BLaER1 (cell line): ENCODE measurements at regions not wholly inside any gene's neighbourhood (a gene's known extent, or its start where the extent isn't known, plus 50 kb on each side); places are given as distances from the start of the nearest gene placed in this dataset.

Experiments
- H3K27ac ChIP-seq: shearing (Covaris generic); formaldehyde crosslinking; 2 replicates; pipeline ENCODE4 v1.8.1; 2022
- H3K27me3 ChIP-seq: shearing (Covaris generic); formaldehyde crosslinking; 2 replicates; pipeline ENCODE4 v1.8.1; 2022
- H3K36me3 ChIP-seq: shearing (Covaris generic); formaldehyde crosslinking; 2 replicates; pipeline ENCODE4 v1.8.1; 2022
- H3K4me1 ChIP-seq: shearing (Covaris generic); formaldehyde crosslinking; 2 replicates; pipeline ENCODE4 v1.8.1; 2022
- H3K4me2 ChIP-seq: shearing (Covaris generic); formaldehyde crosslinking; 2 replicates; pipeline ENCODE4 v1.8.1; 2022
- H3K4me3 ChIP-seq: shearing (Covaris generic); formaldehyde crosslinking; 2 replicates; pipeline ENCODE4 v1.8.1; 2022
- H3K9ac ChIP-seq: shearing (Covaris generic); formaldehyde crosslinking; 2 replicates; pipeline ENCODE4 v1.8.1; 2022
- H3K9me3 ChIP-seq: shearing (Covaris generic); formaldehyde crosslinking; 2 replicates; pipeline ENCODE4 v1.8.1; 2022
- H4K20me1 ChIP-seq: shearing (Covaris generic); formaldehyde crosslinking; 2 replicates; pipeline ENCODE4 v1.8.1; 2022
- Cebpa-rat ChIP-seq: shearing (Covaris generic); IDR thresholded peaks from 2 replicates; pipeline ENCODE4 v1.8.1; 2022

- no peak overlapping the region for H3K27ac ChIP-seq
- no peak for TF ChIP-seq Cebpa-rat
- H3K4me1 ChIP-seq = no peaks in the 10 kb centered on the region
- no peak overlapping the region for H3K4me3 ChIP-seq
- H3K36me3 ChIP-seq = no peaks in the 10 kb centered on the region
- H4K20me1 ChIP-seq = no peaks in the 10 kb centered on the region
- H3K9ac ChIP-seq = no peak overlapping the region
- H3K9me3 ChIP-seq = no peaks in the 10 kb centered on the region
- no peaks in the 10 kb centered on the region for H3K27me3 ChIP-seq
- H3K4me2 ChIP-seq = no peak overlapping the region
These were observed 59.7 kb downstream of the SHANK2 start for GRCh38 chr11:71192629-71193028.

- Histone ChIP-seq H3K4me3 (no peak overlapping the region), H3K36me3 (no peaks in the 10 kb centered on the region)
These were observed 61.2 kb downstream of the SHANK2 start for GRCh38 chr11:71191201-71191600.

GRCh38 chr11:71190551-71190950 is 61.8 kb downstream of the SHANK2 start:
- no peak overlapping the region for H3K27ac ChIP-seq
- H3K9me3 ChIP-seq = no peaks in the 10 kb centered on the region
- H3K9ac ChIP-seq = no peak overlapping the region
- no peak overlapping the region for H3K4me2 ChIP-seq
- H4K20me1 ChIP-seq = no peaks in the 10 kb centered on the region
- no peaks in the 10 kb centered on the region for H3K4me1 ChIP-seq
- H3K27me3 ChIP-seq = no peaks in the 10 kb centered on the region
- H3K36me3 ChIP-seq = no peaks in the 10 kb centered on the region
- no peak for TF ChIP-seq Cebpa-rat
- H3K4me3 ChIP-seq = no peak overlapping the region

More at GRCh38 chr11:71191201-71191600, 61.2 kb downstream of the SHANK2 start:
- TF ChIP-seq Cebpa-rat = no peak
- Histone ChIP-seq H3K9ac (no peak overlapping the region), H4K20me1 (no peaks in the 10 kb centered on the region), H3K9me3 (no peaks in the 10 kb centered on the region), H3K4me1 (no peaks in the 10 kb centered on the region), H3K4me2 (no peak overlapping the region), H3K27ac (no peak overlapping the region), H3K27me3 (no peaks in the 10 kb centered on the region)

GRCh38 chr11:71189768-71190315 is 62.5 kb downstream of the SHANK2 start:
- Histone ChIP-seq H3K36me3 (no peaks in the 10 kb centered on the region), H3K4me1 (no peaks in the 10 kb centered on the region), H3K4me2 (no peak overlapping the region), H3K27me3 (no peaks in the 10 kb centered on the region), H3K9me3 (no peaks in the 10 kb centered on the region), H3K9ac (no peak overlapping the region), H4K20me1 (no peaks in the 10 kb centered on the region), H3K27ac (no peak overlapping the region), H3K4me3 (no peak overlapping the region)
- no peak for TF ChIP-seq Cebpa-rat

GRCh38 chr11:71188886-71189767 is 63.2 kb downstream of the SHANK2 start:
- H3K36me3 ChIP-seq = no peaks in the 10 kb centered on the region

GRCh38 chr11:71188073-71188472 is 64.3 kb downstream of the SHANK2 start:
- no peak overlapping the region for H3K4me3 ChIP-seq

More at GRCh38 chr11:71188886-71189767, 63.2 kb downstream of the SHANK2 start:
- Histone ChIP-seq H3K27ac (no peak overlapping the region), H3K27me3 (no peaks in the 10 kb centered on the region), H3K4me2 (no peak overlapping the region), H3K4me1 (no peaks in the 10 kb centered on the region), H3K9ac (no peak overlapping the region), H3K4me3 (no peak overlapping the region), H4K20me1 (no peaks in the 10 kb centered on the region), H3K9me3 (no peaks in the 10 kb centered on the region)
- TF ChIP-seq Cebpa-rat = no peak

GRCh38 chr11:71186806-71187205 is 65.6 kb downstream of the SHANK2 start:
- H3K27me3 ChIP-seq = no peaks in the 10 kb centered on the region
- no peak overlapping the region for H3K9ac ChIP-seq
- H3K4me1 ChIP-seq = no peaks in the 10 kb centered on the region
- H3K27ac ChIP-seq = no peak overlapping the region
- no peaks in the 10 kb centered on the region for H3K9me3 ChIP-seq
- H3K36me3 ChIP-seq = no peaks in the 10 kb centered on the region
- no peak for TF ChIP-seq Cebpa-rat
- no peak overlapping the region for H3K4me2 ChIP-seq
- no peaks in the 10 kb centered on the region for H4K20me1 ChIP-seq
- H3K4me3 ChIP-seq = no peak overlapping the region

More at GRCh38 chr11:71188073-71188472, 64.3 kb downstream of the SHANK2 start:
- no peak for TF ChIP-seq Cebpa-rat
- no peaks in the 10 kb centered on the region for H3K36me3 ChIP-seq
- no peak overlapping the region for H3K27ac ChIP-seq
- H3K9ac ChIP-seq = no peak overlapping the region
- H3K27me3 ChIP-seq = no peaks in the 10 kb centered on the region
- H4K20me1 ChIP-seq = no peaks in the 10 kb centered on the region
- no peak overlapping the region for H3K4me2 ChIP-seq
- H3K9me3 ChIP-seq = no peaks in the 10 kb centered on the region
- H3K4me1 ChIP-seq = no peaks in the 10 kb centered on the region

- Histone ChIP-seq H3K4me3 (no peak overlapping the region), H3K27me3 (no peaks in the 10 kb centered on the region), H4K20me1 (no peaks in the 10 kb centered on the region), H3K9ac (no peak overlapping the region), H3K4me1 (no peaks in the 10 kb centered on the region), H3K4me2 (no peak overlapping the region), H3K36me3 (no peaks in the 10 kb centered on the region), H3K9me3 (no peaks in the 10 kb centered on the region), H3K27ac (no peak overlapping the region)
- TF ChIP-seq Cebpa-rat = no peak
These were observed 67.0 kb downstream of the SHANK2 start for GRCh38 chr11:71185411-71185810.

- no peaks in the 10 kb centered on the region for H4K20me1 ChIP-seq
- TF ChIP-seq Cebpa-rat = no peak
- no peaks in the 10 kb centered on the region for H3K36me3 ChIP-seq
- H3K4me1 ChIP-seq = no peaks in the 10 kb centered on the region
- no peaks in the 10 kb centered on the region for H3K27me3 ChIP-seq
- no peak overlapping the region for H3K4me3 ChIP-seq
- no peak overlapping the region for H3K9ac ChIP-seq
- no peak overlapping the region for H3K27ac ChIP-seq
- H3K9me3 ChIP-seq = no peaks in the 10 kb centered on the region
- no peak overlapping the region for H3K4me2 ChIP-seq
These were observed 67.8 kb downstream of the SHANK2 start for GRCh38 chr11:71184421-71185210.

GRCh38 chr11:71183878-71184277 is 68.5 kb downstream of the SHANK2 start:
- Histone ChIP-seq H4K20me1 (no peaks in the 10 kb centered on the region), H3K36me3 (no peaks in the 10 kb centered on the region), H3K9me3 (no peaks in the 10 kb centered on the region), H3K4me3 (no peak overlapping the region), H3K27ac (no peak overlapping the region), H3K27me3 (no peaks in the 10 kb centered on the region), H3K4me2 (no peak overlapping the region), H3K4me1 (no peaks in the 10 kb centered on the region), H3K9ac (no peak overlapping the region)
- no peak for TF ChIP-seq Cebpa-rat
